Hepatic stellate cell (primary cell): ENCODE measurements at regions not wholly inside any gene's neighbourhood (a gene's known extent, or its start where the extent isn't known, plus 50 kb on each side); places are given as distances from the start of the nearest gene placed in this dataset.

ENCODE experiments used
- DNase-seq: peaks from one replicate; pipeline ENCODE4 v3.0.0; 2011; ENCODE audit warnings: low spot score

GRCh38 chr2:129672521-129672920, 306.9 kb upstream of the RAB6C start:
- no peak for DNase-seq

DNA sequence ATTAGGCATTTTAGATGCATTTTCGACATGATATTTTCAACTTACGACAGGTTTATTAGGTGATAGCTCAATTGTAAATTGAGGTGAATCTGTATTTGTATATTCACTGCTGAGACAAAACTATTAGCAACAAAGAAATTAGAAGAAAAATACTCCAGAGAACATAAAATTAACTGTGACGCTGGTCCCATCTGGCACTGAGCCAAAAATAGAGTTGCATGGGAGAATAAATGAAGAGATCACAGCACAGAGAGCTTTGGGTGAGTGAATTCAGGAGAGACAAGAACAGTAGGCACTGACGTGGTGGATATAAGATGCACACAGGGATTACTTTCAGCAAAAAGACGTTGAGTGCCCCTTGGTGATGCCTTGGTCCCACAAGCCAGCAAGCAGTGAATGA, 306.2 kb upstream of the RAB6C start:
- DNase-seq: no peak

- no peak for DNase-seq
Measured at GRCh38 chr2:129673847-129674711, 305.4 kb upstream of the RAB6C start.

DNA sequence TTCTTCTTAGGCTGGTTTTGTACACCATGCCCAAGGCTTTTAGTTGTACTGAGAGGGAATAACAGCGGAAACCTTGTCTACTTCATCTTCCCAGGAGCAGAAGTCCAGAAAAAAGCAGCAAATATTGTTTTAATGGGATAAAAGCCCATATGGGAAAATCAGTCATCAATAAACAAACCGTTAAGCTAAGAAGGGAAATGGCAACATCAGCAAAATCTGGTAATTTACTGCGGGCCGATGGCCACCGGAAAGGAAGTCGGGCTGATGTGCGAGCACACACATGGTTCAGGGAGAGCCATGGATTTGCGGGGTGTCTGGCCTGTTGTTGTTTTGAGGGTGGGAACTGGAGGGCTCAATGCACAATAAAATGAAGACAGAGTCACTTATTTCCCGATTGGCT, 300.7 kb upstream of the RAB6C start:
- DNase-seq: no peak

DNA sequence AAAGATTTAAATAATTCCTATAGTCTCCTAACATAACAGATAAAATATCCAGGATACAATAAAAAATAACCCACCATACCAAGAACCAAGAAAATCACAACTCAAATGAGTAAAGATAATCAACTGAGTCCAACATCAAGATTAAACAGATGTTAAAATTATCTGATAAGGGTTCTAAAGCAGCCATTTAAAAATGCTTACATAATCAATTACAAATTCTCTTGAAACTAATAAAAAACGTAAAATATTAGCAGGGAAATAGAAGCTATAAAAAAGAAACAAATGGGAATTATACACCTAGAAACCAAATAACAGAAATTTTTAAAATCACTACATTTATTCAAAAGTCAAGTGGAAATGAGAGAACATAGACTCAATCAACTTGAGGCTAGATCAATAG, 297.7 kb upstream of the RAB6C start:
- no peak for DNase-seq

DNA sequence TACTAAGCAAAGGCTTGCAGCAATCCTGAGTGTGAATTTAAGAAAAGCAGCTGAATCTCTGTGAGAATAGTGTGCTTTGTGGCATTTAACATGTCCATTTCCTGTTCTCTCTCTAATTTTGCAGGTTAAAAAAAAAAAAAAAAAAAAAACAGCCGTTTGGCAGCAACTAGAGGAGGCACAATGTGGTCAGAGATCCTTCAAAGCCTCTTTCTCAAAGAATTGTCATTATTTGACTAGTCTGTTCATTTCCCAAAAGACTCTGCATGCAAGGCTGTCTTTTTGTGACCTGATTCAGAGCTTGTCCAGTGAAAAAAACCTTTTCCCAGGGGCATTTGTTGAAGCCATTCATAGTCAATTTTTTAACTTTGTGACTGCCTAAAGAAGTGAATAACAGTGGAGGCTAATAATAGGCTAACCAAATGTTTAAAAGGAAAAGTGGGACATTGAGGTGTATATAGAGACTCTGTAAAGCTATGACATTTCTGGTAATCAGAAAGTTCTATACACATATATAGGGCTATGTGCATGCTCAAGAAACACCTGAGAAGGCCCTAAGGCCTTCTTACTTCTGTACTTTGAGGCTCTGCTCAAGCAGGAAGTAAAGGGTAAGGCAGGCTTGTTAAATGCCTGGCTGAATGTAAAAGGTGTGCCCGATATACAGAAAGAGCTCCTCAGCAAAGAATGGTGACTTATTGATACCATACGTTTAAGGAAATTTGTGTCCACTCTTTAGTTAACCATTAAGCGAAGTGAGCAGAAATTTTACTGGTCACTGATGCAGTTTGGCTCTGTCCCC, 289.6 kb upstream of the RAB6C start:
- DNase-seq: no peak

DNA sequence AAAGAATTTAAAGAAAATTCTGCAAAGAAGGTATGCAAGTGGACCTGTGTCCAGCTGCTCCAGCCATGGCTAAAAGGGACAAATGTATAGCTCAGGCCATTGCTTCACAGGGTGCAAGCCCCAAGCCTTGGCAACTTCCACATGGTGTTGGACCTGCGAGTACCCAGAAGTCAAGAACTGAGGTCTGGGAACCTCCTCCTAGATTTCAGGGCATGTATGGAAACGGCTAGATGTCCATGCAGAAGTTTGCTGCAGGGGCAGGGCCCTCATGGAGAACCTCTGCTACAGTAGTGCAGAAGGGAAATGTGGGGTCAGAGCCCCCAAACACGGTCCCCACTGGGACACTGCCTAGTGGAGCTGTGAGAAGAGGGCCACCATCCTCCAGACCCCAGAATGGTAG, 284.0 kb upstream of the RAB6C start:
- no peak for DNase-seq

DNA sequence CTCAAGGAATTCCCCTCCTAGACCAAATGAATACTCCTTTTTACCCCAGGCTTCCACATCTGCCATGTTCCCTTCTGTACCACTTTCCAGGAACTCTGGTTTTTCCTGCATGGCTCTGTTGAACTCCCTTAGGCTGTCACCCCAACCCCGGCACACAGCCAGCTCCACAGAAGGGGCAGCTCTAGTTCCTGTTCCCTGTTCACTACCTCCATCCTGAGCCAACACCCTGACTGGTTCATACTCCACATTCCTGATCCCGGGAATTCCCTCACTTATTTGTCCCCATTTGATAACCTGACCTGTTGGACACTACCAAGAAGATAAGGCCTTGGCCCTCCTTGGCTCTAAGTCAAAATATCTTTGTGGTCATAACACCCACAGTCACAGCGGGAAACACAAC, 280.9 kb upstream of the RAB6C start:
- no peak for DNase-seq

GRCh38 chr2:129699781-129700573, 279.5 kb upstream of the RAB6C start:
- no peak for DNase-seq

DNA sequence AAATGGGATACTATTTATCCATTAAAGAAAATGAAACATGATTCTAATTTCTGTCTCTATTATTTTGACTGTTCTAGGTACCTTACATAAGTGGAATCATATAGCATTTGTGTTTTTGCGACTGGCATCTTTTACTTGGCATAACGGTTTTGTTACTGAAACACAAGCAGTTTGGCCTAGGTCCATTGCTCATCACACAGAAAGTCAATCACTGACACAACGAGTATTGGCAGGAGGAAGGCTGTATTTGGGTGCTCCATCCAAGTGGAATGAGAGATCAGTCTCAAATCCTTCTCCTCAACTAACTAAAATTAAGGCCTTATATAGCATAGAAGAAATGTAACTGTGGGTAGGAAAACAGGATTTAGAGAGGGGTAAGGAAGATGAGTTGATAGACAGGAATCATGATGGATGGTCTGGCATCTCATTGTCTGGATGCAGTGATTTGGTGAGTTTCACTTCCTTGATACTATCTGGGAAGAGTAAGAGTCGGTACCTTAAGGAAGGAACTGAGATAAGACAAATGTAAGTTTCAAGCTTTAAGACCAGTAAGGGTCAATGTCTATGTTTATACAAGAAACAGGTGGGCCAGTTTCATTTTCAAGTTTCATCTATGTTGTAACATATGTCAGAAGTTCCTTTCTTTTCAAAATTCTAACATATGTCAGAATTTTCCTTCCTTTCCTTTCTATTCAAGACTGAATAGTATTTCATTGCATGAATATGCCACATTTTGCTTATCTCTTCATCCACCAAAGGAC, 276.9 kb upstream of the RAB6C start:
- no peak for DNase-seq

GRCh38 chr2:129705085-129705484, 274.4 kb upstream of the RAB6C start:
- DNase-seq: no peak

DNA sequence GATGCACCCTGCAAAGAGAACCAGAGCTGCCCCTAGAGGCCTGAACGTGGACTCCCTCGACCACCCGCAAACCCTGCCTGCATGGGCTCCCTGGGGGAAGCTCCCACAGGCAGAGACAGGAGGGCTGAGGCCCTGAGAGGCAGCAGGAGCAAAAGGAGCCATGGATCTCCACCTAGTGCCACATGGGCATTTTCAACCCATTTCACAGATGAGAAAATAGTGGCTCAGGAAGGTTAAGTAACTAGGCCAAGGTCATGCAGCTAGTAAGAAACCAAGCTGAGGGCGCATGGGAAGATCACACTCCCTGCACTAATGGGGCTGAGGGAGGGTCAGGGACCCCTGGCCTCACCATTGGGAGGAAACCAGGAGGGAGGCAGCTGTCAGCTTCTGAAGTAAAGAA, 271.7 kb upstream of the RAB6C start:
- DNase-seq: no peak

DNA sequence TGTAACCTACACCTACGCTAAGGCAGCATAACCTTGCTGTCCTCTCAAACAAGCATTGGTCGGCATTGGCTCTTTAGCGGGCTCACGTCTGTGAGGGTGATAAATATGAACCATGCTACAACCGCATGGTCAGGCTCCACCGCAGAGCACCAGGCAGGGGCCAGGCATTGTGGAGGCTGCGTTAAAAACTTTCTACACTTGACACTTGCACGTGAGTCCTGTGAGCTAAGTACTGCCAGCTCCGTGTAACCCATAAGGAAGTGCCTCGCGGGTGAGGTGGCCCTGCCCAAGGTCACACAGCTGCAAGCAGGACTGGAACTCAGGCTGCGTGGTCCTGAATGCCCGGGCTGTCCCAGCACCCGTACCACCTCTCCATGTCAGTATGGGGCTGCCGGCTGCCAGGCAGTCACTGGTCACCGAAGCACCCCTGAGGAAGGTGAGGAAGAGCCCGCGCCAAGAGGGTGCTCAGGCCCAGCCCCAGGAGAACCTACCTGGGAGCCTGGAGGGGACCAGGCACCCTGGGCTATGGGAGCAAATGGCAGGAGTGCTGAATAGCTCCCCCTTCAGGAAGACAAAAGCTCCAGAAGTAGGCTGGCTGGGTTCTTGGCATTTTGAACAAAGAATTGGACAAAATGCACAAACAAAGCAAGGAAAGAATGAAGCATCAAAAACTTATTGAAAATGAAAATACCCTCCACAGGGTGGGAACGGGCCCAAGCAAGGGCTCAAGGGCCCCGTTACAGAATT, 271.1 kb upstream of the RAB6C start:
- DNase-seq: no peak

GRCh38 chr2:129709001-129709955, 270.2 kb upstream of the RAB6C start:
- no peak for DNase-seq

DNA sequence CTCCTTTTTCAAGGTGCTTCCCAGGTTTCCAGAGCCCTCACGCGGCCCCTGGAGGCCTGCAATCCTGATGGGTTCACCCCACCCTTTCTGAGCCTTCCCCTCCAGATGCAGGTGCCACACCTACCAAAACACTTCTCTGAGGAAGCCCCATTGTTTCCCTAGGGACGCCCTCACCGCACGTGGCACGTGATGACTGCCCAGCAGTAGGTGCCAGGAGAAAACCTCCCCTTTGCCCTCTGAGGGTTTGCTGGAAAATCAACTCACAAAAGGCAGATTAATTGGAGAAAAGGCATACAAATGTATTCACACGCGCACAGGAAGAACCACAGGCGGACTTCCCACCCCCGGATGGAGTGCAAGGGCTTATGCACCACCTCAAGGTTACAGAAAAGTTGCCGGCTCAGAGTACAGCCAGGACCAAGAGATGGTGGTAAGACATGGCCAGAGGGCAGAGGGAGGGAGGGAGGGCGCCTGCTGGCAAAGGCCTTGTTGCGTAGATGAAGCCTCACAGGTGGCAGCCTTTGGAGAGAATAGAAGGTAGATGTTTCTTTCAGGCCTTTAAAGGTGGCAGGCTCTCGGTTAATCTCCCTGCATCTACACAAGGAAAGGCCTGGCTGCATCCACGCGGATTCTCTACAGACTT, 269.4 kb upstream of the RAB6C start:
- no peak for DNase-seq

DNA sequence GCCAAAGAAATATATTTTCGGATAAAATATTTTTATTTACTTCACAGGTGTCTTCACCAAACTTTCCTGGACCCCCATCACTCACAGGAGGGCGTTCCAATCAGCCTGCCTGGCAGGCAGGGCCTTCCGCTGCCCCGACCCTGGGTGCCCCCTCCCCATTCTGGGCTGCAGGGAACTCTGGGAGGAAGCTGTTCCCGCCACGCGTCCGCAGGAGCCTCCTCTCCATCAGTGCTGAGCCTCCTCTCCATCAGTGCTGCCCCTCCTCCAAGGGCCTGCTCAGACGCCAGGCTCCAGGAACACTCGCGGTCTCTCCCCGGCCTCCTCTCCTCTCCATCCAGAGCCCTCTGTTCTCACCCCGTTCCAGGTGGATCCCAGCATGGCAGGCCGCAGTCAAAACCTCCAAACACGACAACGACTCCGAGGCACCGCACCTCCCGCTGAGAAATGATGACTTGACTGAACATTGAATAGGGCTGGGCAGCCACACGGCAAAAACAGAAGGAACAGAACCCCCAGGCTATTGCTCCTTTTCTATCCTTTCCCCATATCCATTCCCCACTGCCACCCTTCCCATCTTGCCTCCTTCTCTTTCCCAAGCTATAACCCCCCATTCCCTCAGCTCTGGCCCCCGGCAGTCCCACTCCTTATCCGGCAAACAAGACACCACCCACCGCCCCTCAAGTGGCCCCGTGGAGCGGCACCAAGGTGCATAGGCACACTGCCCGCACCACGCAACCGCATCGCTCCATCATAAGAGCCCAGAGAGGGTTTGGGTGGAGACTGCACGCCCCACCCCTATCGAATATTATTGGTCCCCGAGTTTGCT, 268.6 kb upstream of the RAB6C start:
- no peak for DNase-seq

GRCh38 chr2:129711816-129712675, 267.4 kb upstream of the RAB6C start:
- DNase-seq: no peak

DNA sequence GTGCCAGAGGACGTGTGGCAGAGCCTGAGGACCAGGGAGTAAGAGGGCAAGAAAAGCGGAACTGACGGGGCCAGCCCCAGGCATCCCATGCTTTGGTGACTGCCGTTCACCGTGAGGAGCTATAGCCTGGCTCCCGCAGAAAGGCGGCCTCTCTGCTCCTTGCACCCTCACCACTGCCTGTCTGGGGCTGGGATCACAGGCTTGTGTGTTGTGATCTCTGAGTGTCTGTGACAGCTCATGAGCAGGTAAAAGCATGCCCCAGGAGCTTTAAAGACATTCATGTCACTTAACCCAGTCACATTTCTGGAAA, 266.8 kb upstream of the RAB6C start:
- no peak for DNase-seq
